GM18870 (cell line): ENCODE measurements at regions not wholly inside any gene's neighbourhood (a gene's known extent, or its start where the extent isn't known, plus 50 kb on each side); places are given as distances from the start of the nearest gene placed in this dataset.

ENCODE experiments used
- ATAC-seq: cut with Tn5 transposase; IDR thresholded peaks from one replicate; pipeline ENCODE4 v1.9.1; 2021; ENCODE audit warnings: moderate library complexity; ENCODE audit not compliant: unreplicated experiment

DNA sequence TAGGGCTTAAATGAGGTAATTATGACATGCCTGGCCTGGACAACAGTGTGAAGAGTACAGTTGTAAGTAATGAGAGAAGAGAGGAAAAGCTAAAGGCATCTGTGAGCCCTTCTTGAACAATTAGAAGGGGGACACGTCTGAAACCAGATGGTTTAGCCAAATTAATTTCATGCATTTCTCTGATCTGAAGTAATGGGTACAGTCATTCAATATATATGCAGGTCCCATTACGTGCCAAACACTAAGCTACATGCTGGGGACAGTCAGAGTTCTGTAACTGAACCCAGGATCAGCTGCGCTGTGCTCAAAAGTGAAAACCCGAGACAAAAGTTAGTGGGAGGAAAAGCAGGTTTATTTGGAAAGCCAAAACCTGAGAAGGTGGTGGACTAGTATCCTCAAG, 207.2 kb upstream of the TMTC1 start:
- no peak for ATAC-seq

DNA sequence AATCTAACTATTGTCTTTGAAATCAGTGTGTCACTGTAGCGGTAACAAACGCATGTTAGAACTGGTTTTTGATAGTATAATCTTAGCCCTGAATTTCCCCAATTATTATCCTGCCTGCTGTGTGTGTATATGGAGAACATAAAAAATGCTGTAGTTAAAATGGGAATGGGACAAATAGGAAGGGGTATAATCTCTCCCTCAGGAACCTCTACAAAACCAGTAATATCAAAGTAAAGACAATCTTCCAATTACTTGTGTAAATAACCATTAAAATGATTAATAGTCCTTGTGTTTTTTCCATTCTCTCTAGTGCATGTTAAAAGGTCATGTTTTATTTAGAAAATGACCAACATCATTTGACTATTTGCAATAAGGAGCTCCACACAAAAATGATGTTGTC, 200.1 kb upstream of the TMTC1 start:
- no peak for ATAC-seq

DNA sequence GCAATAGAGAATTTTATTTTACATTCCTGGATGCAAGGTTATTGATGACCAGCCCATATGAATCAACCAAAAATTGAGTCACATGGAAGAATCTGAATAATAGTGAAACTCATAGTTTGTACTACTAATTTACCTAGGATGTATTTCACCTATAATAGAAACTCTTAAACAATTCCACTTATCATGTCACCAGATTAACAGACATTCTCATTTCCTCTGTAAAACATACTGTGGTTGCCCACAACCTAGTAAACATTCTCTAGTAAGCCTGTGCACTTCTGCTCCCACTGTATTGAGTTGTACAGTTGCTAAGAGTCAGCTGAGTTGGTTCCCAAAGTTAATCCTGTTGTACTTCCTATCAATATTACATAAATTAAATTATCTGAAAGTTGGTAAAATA, 196.6 kb upstream of the TMTC1 start:
- ATAC-seq, result no peak

DNA sequence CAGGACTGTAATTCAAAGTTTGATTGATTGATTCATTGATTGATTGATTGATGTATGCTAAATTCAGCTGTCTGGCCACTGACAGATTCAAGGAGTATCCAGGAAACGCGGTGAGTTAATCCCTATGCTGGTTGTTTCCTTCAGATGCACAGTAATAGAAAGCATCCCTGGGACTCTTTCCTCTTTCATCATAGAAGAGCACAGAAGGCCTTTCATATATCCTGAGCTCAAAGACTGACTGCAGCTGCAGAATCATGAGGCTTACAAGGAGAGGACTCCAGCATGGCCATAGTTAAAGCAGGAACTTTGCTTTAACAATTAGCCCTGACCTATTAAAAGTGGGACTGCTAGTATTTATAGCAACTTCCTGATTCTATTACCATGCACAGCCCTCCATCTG, 187.7 kb upstream of the TMTC1 start:
- no peak for ATAC-seq

DNA sequence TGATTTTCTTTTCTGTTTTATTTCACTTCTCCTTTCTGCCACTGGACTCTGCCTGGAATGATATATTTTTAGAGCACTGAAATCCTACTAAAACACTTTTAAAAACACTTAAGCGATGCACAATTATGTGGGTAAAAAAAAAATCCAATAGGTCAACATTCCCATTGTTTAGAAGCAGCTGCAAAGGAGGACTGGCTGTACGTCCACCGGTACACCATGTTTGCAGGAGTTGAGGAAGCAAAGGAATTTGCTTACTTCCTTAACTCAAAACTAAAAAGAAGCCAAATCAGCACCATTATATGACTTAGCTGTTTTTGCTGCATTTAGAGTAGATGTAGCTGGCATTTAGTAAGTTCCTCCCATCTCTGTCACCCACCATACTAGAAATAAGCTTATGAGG, 186.8 kb upstream of the TMTC1 start:
- no peak for ATAC-seq

DNA sequence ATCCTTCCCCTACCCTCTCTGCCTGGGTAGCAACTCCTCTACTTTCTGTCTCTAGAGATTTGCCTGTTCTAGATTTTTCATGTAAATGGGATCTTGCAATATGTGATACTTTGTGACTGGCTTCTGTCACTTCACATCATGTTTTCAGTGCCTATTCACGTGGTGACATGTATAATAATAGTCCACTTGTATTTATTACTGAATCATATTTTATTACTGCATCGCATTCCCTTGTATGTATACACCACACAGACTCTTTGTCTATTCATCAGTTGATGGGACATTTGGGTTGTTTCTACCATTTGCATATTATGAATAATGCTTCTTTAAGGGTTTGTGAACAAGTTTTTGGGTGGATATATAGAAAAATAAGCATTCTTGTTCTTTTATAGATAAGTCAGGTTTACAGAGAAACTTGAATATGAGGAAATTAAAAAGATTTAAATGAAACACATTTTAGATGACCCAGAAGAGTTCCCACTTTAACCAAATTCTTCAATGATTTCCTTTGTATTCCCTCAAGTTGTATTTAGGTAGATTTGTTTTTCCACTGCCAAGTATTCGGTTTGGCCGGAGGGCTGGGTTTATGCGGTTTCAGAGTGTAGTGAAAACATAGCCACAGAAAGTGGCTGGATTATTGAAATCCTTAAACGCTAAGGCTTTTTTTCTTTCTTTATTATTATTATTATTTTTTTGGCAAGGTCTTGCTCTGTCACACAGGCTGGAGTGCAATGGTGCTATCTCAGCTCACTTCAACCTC, 178.7 kb upstream of the TMTC1 start:
- no peak for ATAC-seq

DNA sequence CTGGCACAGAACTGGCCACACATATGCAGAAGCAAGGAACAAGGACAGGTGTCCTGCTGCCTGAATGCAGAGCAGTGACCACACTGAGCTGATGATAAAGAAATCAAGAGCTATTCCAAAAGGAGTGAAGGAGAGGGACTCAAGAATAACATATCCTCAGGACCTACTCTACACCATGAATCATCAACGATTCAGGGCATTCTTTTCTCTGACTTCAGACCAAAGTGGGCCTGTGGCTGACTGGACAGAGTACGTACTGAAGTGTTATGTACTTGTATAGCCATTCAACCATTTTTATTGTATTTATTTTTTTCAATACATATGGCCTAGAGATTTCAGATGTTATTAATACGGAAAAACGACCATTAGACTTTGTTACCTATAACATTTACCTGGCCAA, 177.5 kb upstream of the TMTC1 start:
- ATAC-seq, result no peak

DNA sequence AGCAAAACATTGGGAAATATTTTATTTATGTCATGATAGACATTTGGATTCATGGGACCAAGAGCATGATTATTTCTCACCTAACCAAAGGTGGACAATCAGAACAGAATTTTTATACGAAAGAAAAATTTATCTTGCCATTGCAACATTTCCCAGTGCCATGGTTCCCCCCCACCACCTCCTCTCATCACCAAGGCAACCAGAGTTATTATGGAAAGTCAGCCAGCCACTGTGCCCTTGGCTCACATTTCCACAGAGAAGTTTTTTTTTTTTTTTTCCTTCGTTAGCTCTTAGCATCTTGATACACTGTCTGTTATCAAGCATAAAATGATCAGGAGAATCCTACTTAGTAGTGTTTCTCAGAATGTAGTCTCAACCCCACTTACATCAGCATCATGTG, 176.4 kb upstream of the TMTC1 start:
- ATAC-seq, result no peak

DNA sequence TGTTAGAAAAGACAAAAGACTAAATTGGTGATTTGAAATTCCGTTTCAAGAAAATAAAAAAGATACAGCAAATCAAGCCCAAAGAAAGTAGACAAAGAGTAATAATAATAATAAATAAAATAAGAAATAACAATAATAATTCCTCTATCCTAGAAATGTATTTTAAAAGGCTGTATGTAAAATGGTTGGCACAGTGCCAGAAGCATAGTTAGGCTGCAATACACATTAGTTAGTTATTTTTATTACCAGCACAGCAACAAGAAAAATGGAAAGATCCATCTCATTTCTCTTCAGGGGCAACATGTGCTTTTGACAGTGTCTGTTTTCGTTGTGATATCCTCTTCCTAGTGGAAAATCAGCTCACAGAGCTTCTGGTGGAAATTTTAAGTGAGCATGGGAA, 174.1 kb upstream of the TMTC1 start:
- no peak for ATAC-seq

DNA sequence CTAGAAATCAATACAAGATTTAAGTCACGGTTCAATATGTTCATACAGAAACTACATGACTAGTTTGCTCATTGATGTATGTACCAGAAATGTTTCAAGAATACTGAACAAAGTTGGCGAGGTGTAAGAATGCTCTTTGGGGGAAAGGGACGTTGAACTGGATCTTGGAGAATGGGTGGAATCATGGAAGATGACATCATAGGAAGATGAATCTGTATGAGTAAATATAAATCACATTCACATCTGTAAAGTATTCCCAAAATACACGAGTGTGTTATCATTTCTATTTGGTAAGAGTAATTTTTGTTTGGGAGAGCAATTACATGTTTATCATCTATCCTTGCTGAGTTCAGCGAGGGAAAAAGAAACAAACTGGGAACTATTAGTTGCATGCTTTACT, 162.2 kb upstream of the TMTC1 start:
- ATAC-seq, result no peak

DNA sequence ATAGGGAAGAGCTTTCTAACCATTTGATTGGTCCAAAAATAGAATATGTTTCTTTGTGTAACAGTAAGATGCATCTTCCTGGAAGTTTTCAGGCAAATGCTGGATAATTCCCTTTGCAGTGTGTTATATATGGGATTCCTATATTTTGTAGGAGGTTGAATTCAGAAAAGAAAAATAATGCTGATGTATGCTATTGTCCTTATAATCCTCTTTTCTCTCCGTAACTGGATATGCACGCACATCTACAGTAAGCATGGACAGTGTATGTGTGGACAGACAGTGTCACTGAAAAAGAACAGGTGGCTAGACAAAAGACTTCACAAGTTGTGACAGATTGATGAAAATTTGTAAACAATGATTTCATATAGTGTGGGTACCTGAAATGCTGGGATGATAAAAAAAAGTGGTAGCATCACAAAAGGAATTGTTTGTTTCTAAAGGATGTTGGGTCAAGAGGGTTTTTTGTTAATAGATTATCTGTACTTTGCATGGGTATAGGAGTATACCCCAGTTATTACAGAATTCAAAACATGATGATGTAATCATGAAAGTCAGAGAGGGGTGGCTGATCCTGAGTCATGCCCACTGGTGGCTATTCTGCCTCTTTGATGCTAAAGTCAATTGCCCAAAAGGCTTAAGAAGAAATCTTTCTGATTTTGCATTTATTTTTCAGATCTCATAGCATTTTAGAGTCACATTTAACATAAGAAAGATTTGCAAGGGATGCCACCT, 160.7 kb upstream of the TMTC1 start:
- ATAC-seq, result no peak

DNA sequence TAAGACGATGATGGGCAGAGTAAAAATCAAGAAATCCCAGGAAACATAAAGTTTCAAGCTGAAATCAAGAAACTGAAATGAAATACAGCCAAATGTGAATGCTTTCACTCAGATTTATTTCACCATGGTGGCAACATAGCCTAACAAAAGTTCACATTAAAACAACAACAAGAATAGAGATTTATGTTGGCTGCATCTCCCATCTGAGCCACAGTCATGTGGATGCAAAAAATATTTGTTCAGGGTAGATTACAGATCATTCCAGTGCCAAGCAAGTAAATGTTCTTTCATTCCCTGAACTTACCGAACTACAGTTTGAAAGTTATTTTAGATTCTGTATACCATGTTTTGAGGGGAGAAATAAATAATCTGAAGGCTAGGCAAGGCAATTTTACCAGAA, 159.9 kb upstream of the TMTC1 start:
- ATAC-seq, result no peak

DNA sequence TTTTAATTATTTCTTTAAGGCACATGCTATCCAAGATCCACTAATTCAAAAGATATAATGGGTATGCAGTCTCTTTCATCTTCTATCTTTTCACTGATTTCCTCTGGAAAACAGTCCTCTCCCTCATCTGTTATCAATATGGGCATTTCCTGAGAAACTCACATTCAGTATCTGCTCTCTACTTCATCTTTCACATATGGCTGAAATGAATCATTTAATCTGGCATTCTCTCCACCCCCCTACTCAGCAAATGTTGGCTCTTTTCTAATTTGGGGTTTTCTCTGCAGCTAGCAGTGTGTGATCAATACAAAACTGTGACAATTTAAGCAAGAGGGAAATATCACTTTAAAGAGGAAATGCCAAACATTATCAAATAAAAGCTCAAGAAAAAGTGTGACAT, 157.1 kb upstream of the TMTC1 start:
- ATAC-seq, result no peak

DNA sequence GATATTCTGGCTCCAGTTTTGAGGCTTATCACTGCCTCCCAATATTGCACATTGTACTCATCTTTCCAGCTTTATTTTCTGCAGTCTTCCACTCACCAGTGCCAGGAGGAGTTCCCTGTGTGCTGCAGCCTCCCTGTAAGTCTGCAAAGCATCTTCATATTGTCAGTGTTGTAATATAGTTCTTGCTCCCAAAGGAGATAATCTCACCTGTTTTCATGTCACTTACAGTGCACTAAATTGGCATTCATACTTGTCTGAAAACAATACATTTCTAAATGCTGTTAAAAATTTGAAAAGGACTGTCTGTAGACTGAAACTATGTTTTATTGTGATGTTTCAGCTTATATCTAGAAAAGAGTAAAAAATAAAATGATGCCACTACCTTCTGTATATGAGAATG, 146.8 kb upstream of the TMTC1 start:
- no peak for ATAC-seq

DNA sequence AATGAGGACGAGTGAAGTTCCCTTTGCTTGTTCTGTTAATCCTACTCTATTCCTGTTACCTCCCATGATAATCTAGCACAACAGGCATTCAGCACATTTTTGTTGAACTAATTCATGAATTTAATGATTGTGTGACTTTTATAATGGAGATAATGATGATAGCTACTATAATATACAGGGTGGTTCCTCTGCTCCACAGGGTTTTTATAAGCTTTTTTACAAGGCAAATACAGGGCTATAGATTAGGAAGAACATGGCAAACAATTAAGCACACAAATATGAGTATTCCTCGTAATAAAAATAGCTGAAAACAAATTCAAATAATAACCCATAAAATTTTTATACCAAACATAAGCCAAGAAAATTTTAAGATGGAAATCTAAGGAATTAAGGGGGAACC, 145.6 kb upstream of the TMTC1 start:
- no peak for ATAC-seq

DNA sequence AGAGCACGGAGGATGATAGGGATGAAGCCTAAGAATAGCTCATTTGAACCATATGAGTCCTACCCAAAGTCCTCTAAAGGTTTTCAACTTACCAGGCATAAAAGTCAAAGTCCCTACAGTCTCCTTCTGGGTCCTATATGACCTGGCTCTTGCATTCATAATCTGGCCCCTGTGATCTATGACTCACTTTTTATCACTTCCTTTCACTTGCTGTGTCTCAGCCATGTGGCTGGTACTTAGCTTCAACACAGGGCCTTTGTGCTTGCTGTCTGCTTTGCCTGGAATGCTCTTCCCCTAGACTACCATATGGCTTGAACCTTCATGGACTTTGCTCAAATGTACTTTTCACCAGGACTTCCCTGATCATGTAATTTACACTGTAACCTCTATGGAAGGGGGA, 137.6 kb upstream of the TMTC1 start:
- ATAC-seq, result no peak

DNA sequence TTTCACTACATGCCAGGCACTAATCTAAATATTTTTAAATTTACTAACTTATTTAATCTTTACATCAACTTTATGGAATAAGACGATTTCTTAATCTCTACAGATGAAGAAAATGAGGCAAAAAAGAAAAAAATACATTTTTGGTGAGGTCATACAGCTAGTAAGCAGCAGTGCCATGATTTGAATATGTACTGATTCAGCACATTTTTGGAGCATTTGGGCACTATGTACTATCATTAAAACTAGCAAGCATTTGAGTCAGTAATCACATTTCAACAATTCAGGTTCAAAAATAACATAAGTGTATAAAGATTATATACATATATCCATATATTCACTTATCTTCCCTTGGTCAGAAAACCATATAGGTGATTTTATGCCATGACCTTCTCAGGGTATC, 124.4 kb upstream of the TMTC1 start:
- no peak for ATAC-seq

DNA sequence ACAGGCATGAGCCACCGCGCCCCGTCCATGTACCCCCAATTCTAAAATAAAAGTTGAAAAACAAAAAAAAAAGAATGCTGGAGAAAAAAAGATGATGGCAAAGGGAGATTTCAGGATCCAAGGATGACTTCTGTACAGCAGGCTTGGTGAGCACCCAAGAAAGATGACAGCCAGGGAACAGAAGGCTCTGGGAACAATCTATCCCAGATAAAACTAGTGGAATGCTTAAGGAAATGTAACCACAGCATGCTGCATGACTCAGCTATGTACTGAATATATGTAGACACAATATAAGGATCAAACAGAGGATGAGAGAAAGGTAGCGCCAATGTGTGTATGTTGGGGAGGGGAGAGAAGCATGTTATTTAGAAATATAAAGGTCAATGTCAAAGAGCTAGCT, 123.7 kb upstream of the TMTC1 start:
- ATAC-seq, result no peak

DNA sequence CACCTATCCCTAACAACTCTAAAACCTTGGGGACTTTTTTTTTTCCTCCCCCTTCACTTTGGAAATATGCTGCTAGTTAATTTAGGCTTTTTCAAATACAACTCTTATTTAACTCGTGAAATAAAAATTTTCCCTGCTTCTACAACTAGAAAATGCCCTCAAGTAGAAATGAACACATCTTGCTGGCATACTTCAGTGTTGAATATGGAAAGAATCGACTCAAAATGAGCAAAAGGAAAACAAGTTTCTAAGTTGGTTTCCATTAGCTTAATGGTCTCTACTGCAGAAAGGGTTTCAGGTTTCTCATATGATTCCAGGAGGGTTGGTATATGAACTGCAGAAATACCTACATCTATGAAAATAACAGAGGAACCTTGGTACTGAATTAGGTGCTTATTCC, 118.3 kb upstream of the TMTC1 start:
- ATAC-seq, result no peak

DNA sequence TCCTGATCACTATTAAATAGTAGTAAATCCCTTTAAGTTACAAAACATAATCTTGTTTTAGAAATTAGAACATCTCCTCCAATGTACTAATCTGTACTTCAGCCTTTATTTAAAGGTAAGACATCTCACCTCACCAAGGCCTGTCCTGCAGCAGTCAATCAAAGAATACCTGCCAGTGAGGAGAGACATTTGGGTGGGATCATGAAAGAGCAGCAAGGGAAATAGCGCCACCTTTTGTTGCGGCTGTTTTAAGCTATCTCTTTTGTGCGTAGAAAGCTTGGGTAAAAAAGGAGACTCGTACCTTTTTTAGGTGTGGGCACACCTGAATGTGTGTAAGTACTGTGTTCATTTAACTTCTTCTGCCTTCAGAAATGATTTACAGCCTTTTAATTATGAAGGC, 117.8 kb upstream of the TMTC1 start:
- ATAC-seq, result no peak

DNA sequence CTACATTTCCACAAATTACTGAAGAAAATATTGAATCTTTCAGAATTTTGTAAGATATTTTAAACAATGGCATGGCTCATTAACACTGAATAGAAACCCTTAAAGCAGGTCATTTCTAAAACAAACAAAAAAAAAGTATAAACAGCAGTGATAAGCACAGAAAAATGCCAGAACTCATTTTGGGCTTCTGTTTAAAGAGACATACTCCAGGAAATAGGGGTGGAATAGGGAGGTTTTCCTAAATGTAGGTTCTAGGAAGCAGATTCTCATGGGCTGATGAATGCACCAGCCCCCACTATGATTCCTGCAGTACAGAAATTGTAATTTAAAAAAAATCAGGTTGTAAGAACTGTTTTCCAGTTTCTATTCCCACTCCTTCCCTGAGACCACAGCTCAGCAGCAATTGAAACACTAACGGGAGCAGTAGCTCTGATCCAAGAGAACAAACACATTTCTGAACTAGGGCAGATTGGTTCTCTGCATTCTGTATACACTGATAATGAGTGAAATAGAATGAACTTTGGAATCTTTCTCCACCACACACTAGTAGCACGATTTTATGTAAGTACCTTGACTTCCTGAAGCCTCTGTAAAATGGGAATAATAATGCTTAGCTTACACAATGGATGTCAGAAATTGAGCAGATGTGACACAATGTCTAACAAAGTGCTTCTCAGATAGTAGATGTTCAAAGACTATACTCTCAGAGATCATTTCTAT, 115.6 kb upstream of the TMTC1 start:
- no peak for ATAC-seq

DNA sequence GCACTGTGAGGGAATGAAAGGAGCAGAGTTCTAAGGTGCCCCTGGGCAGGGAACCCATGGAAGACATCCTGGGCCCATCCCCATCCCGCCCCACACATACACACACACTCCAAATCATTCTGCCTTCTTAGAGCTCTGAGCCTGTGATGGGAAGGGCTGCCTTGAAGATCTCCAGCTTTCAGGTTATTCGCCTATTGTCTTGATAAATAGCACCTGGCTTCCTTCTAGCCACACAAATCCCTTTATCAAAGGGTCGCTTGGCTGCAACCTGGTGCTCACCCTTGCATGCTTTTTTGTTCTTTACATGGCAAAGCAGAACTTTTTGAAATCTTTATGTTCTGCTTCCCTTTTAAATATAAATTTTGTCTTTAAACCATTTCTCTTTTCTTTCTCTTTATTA, 112.2 kb upstream of the TMTC1 start:
- no peak for ATAC-seq
